ENCODE measurements at regions not wholly inside any gene's neighbourhood (a gene's known extent, or its start where the extent isn't known, plus 50 kb on each side); places are given as distances from the start of the nearest gene placed in this dataset.

DNA sequence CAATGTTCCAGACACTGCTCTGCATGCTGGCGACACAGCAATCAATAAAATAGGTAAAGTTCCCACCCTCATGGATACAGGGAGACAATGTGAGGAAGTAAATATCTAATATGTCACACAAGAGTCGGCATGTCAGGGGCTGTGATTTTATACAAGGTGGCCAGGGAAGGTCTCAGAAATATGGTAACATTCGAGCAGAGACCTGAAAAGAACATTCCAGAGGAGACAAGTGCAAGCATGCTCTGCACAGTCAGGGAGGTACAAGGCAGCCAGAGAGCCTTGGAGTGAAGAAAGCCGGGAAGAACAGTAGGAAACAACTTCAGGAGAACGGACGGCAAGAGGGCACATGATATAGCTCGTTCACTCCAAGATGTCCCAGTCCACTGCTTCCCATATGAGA, 89.2 kb upstream of the ZNF462 start:
- Histone ChIP-seq H3K4me3 (replicated peaks in 1 of 3; ENCODE audit: insufficient read depth in 1 of 3, low read depth in 1 of 3, low read length in 3 of 3) (no peak overlapping the region), H3K9ac (replicated peaks; ENCODE audit: extremely low read depth, insufficient read depth, low read length) (no peak overlapping the region), H3K4me1 (ENCODE audit: control insufficient read depth, extremely low read depth, insufficient read depth, low read length) (no peaks in the 10 kb centered on the region), H3K9me1 (replicated peaks; ENCODE audit: control insufficient read depth, extremely low read depth, insufficient read depth, low read length) (no peaks in the 10 kb centered on the region), H3K9me3 (replicated peaks; ENCODE audit: control insufficient read depth, insufficient read depth, low read length) (no peaks in the 10 kb centered on the region), H4K20me1 (replicated peaks; ENCODE audit: control insufficient read depth, extremely low read depth, insufficient read depth, low read length) (no peaks in the 10 kb centered on the region), H3K36me3 (ENCODE audit: control insufficient read depth in 2 of 2, extremely low read depth in 1 of 2, insufficient read depth in 2 of 2, low read length in 2 of 2) (no peaks in the 10 kb centered on the region), H3K27ac (ENCODE audit: insufficient read depth, low read depth, low read length) (no peak overlapping the region), H3K4me2 (ENCODE audit: insufficient read depth, low read length) (no peak overlapping the region), H3K79me2 (ENCODE audit: control insufficient read depth, insufficient read depth, low read length) (no peaks in the 10 kb centered on the region), H3K27me3 (ENCODE audit: control insufficient read depth in 2 of 2, insufficient read depth in 2 of 2, low read length in 2 of 2) (no peaks in the 10 kb centered on the region), H2AFZ (ENCODE audit: low read depth, low read length) (no peak overlapping the region)
- no peak for FAIRE-seq
- TF ChIP-seq, protein P1, sequence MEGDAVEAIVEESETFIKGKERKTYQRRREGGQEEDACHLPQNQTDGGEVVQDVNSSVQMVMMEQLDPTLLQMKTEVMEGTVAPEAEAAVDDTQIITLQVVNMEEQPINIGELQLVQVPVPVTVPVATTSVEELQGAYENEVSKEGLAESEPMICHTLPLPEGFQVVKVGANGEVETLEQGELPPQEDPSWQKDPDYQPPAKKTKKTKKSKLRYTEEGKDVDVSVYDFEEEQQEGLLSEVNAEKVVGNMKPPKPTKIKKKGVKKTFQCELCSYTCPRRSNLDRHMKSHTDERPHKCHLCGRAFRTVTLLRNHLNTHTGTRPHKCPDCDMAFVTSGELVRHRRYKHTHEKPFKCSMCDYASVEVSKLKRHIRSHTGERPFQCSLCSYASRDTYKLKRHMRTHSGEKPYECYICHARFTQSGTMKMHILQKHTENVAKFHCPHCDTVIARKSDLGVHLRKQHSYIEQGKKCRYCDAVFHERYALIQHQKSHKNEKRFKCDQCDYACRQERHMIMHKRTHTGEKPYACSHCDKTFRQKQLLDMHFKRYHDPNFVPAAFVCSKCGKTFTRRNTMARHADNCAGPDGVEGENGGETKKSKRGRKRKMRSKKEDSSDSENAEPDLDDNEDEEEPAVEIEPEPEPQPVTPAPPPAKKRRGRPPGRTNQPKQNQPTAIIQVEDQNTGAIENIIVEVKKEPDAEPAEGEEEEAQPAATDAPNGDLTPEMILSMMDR (IDR thresholded peaks at IDR 0.05; ENCODE audit: extremely low read depth in 1 of 2, insufficient read depth in 1 of 2, low read depth in 1 of 2, low read length in 2 of 2): no peak
- TF ChIP-seq, protein P2, sequence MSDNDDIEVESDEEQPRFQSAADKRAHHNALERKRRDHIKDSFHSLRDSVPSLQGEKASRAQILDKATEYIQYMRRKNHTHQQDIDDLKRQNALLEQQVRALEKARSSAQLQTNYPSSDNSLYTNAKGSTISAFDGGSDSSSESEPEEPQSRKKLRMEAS (IDR thresholded peaks at IDR 0.05; ENCODE audit: insufficient read depth, insufficient read length): no peak
- TF ChIP-seq POLR2A (IDR thresholded peaks at IDR 0.05; ENCODE audit: low read depth, low read length): no peak
- no peak for TF ChIP-seq POLR2AphosphoS5 (IDR thresholded peaks at IDR 0.05; ENCODE audit: insufficient read depth, low read depth, low read length)
- no peak for TF ChIP-seq FOS (IDR thresholded peaks at IDR 0.05; ENCODE audit: borderline replicate concordance, insufficient read depth, low read length)
- TF ChIP-seq JUN (IDR thresholded peaks at IDR 0.05; ENCODE audit: borderline replicate concordance, insufficient read depth, insufficient read length, low read depth): no peak
- no peak for TF ChIP-seq GATA2 (IDR thresholded peaks at IDR 0.05; ENCODE audit: insufficient read depth, insufficient read length, low read depth, low read length)
- TF ChIP-seq EZH2 (IDR thresholded peaks at IDR 0.05; ENCODE audit: borderline replicate concordance, low read depth, low read length, severe bottlenecking): no peak
- TF ChIP-seq MYC (IDR thresholded peaks at IDR 0.05; ENCODE audit: low read depth, low read length): no peak
- DNase-seq (ENCODE audit: low read depth, low spot score): no peak
- dilution Hi-C loops (cut with MboI; ENCODE audit: extremely low pct_ligation_motif_present, low sequenced_read_pairs): no loop called here
- POLR2A ChIA-PET: no interaction called here
- no TSS peak for BruUV-seq (replicated peaks)
- intact Hi-C loops (cut with micrococcal nuclease): no loop called here
- CTCF ChIA-PET: no interaction called here
